ENCODE measurements at regions not wholly inside any gene's neighbourhood (a gene's known extent, or its start where the extent isn't known, plus 50 kb on each side); places are given as distances from the start of the nearest gene placed in this dataset.
A peak's percentile ranks its signal among the peaks of the same experiment; 100 is the strongest.
"Not testable (repeated sequence)": the region's sequence is repeated elsewhere in the genome, so short reads cannot be mapped to it uniquely, and the experiment has no call there.

DNA sequence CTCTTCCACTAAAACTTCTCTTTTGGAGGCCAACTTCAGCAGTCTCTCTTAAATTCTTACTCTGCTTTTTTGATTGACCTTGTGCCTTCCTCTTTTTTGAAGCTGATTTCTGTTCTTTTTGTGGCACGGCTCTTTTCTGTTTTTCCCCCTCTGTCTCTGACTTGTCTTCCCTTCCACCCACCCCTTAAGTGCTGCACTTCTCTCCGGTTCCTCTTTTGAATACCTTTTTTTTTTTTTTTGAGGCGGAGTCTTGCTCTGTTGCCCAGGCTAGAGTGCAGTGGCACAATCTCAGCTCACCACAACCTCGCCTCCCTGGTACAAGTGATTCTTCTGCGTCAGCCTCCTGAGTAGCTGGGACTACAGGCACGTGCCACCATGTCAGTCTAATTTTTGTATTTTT, 211.9 kb downstream of the BLID start:
- H4K20me1 ChIP-seq (ENCODE audit: insufficient read depth, low read length), result no peaks in the 10 kb centered on the region
- H3K9me3 ChIP-seq (ENCODE audit: low read length), result no peaks in the 10 kb centered on the region
- ChIA-PET CTCF (ENCODE audit: unreplicated experiment) (no interaction called here), POLR2A (interaction anchor here (1.2 kb wide), 1 partner anchor 24 kb away, joined by 5 read pairs; no protein-coding TSS in a partner anchor)
- no peak overlapping the region for H3K27ac ChIP-seq (ENCODE audit: low read depth, low read length, poor library complexity, severe bottlenecking)
- H3K36me3 ChIP-seq (ENCODE audit: insufficient read depth, low read length), result no peaks in the 10 kb centered on the region
- intact Hi-C loops (cut with micrococcal nuclease; ENCODE audit: unreplicated experiment), result no loop called here
- peak; percentile 38 for DNase-seq (ENCODE audit: low spot score)
- no TSS peak for BruUV-seq (replicated peaks)
- no peak overlapping the region for H3K4me3 ChIP-seq (ENCODE audit: low read depth, low read length, poor library complexity, severe bottlenecking)
- H3K4me2 ChIP-seq (ENCODE audit: low read length), result no peak overlapping the region
- H3K4me1 ChIP-seq (ENCODE audit: insufficient read depth, low read length, poor library complexity, severe bottlenecking), result peaks cover 7% of the 10 kb centered on the region
- no peaks in the 10 kb centered on the region for H3K79me2 ChIP-seq (ENCODE audit: insufficient read depth, low read depth, low read length)
- no peak overlapping the region for H2AFZ ChIP-seq (ENCODE audit: low read length)
- no peaks in the 10 kb centered on the region for H3K9me2 ChIP-seq (ENCODE audit: insufficient read depth, low read length)
- TF ChIP-seq, protein P1, sequence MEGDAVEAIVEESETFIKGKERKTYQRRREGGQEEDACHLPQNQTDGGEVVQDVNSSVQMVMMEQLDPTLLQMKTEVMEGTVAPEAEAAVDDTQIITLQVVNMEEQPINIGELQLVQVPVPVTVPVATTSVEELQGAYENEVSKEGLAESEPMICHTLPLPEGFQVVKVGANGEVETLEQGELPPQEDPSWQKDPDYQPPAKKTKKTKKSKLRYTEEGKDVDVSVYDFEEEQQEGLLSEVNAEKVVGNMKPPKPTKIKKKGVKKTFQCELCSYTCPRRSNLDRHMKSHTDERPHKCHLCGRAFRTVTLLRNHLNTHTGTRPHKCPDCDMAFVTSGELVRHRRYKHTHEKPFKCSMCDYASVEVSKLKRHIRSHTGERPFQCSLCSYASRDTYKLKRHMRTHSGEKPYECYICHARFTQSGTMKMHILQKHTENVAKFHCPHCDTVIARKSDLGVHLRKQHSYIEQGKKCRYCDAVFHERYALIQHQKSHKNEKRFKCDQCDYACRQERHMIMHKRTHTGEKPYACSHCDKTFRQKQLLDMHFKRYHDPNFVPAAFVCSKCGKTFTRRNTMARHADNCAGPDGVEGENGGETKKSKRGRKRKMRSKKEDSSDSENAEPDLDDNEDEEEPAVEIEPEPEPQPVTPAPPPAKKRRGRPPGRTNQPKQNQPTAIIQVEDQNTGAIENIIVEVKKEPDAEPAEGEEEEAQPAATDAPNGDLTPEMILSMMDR (conservative IDR thresholded peaks at IDR 0.05; ENCODE audit: low read length), result no peak
- TF ChIP-seq EZH2phosphoT487 (IDR thresholded peaks at IDR 0.05; ENCODE audit: borderline replicate concordance, low read depth, low read length), result no peak

DNA sequence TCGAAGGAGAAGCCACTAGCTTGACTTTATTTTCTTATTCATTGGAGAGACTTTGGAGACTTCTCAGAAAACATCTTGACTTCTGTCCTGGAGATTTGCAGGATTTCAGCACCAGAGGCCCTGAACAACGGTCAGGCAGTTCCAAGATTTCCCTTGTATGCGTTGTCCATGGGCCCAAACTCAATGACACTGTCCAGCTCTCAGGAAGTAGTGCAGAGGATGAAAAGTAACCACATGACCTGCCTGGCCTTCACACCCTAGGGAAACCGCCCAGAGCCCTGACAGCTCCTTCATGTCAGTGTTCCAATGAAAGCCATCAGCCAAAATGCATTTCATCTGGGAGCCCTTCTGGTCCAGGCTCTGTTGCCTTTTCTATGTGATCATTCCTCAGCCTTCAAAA, 214.1 kb downstream of the BLID start:
- POLR2A ChIA-PET, result interaction anchor here (0.7 kb wide), 1 partner anchor 909 kb away, joined by 3 read pairs; no protein-coding TSS in a partner anchor
- Histone ChIP-seq H3K27ac (ENCODE audit: low read depth, low read length, poor library complexity, severe bottlenecking) (no peak overlapping the region), H2AFZ (ENCODE audit: low read length) (no peak overlapping the region), H4K20me1 (ENCODE audit: insufficient read depth, low read length) (no peaks in the 10 kb centered on the region), H3K9me2 (ENCODE audit: insufficient read depth, low read length) (no peaks in the 10 kb centered on the region), H3K4me1 (ENCODE audit: insufficient read depth, low read length, poor library complexity, severe bottlenecking) (peaks cover 7% of the 10 kb centered on the region), H3K4me3 (ENCODE audit: low read depth, low read length, poor library complexity, severe bottlenecking) (no peak overlapping the region), H3K36me3 (ENCODE audit: insufficient read depth, low read length) (no peaks in the 10 kb centered on the region), H3K4me2 (ENCODE audit: low read length) (no peak overlapping the region), H3K9me3 (ENCODE audit: low read length) (no peaks in the 10 kb centered on the region), H3K79me2 (ENCODE audit: insufficient read depth, low read depth, low read length) (no peaks in the 10 kb centered on the region)
- intact Hi-C loops (cut with micrococcal nuclease; ENCODE audit: unreplicated experiment), result no loop called here
- no peak for TF ChIP-seq EZH2phosphoT487 (IDR thresholded peaks at IDR 0.05; ENCODE audit: borderline replicate concordance, low read depth, low read length)
- TF ChIP-seq, protein P1 (conservative IDR thresholded peaks at IDR 0.05; ENCODE audit: low read length), result no peak
- CTCF ChIA-PET (ENCODE audit: unreplicated experiment), result no interaction called here
- DNase-seq (ENCODE audit: low spot score), result no peak
- BruUV-seq (replicated peaks), result no TSS peak

DNA sequence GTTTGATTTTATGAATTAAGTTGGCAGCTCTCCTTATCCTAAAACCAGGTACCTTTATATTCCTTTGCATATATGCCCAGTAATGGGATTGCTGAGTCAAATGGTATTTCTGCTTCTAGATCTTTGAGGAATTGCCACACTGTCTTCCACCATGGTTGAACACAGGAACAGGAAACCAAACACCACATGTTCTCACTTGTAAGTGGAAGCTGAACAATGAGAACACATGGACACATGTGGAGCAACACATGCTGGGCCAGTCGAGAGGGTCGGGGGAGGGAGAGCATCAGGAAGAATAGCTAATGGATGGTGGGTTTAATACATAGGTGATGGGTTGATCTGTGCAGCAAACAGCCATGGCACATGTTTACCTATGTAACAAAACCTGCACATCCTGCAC, 214.6 kb downstream of the BLID start:
- DNase-seq (ENCODE audit: low spot score); H2AFZ ChIP-seq (ENCODE audit: low read length); H3K4me1 ChIP-seq (ENCODE audit: insufficient read depth, low read length, poor library complexity, severe bottlenecking); H3K4me2 ChIP-seq (ENCODE audit: low read length); H3K36me3 ChIP-seq (ENCODE audit: insufficient read depth, low read length); intact Hi-C loops (cut with micrococcal nuclease; ENCODE audit: unreplicated experiment); CTCF ChIA-PET (ENCODE audit: unreplicated experiment); H3K9me2 ChIP-seq (ENCODE audit: insufficient read depth, low read length); H3K27ac ChIP-seq (ENCODE audit: low read depth, low read length, poor library complexity, severe bottlenecking); H3K79me2 ChIP-seq (ENCODE audit: insufficient read depth, low read depth, low read length); BruUV-seq (replicated peaks); H3K4me3 ChIP-seq (ENCODE audit: low read depth, low read length, poor library complexity, severe bottlenecking); H3K9me3 ChIP-seq (ENCODE audit: low read length); H4K20me1 ChIP-seq (ENCODE audit: insufficient read depth, low read length): not testable (repeated sequence)
- POLR2A ChIA-PET, result interaction anchor here (0.6 to 0.7 kb wide), 2 partner anchors 16 to 909 kb away, joined by 3 to 5 read pairs; no protein-coding TSS in a partner anchor
